ENCODE measurements at regions not wholly inside any gene's neighbourhood (a gene's known extent, or its start where the extent isn't known, plus 50 kb on each side); places are given as distances from the start of the nearest gene placed in this dataset.
"Not testable (repeated sequence)": the region's sequence is repeated elsewhere in the genome, so short reads cannot be mapped to it uniquely, and the experiment has no call there.

DNA sequence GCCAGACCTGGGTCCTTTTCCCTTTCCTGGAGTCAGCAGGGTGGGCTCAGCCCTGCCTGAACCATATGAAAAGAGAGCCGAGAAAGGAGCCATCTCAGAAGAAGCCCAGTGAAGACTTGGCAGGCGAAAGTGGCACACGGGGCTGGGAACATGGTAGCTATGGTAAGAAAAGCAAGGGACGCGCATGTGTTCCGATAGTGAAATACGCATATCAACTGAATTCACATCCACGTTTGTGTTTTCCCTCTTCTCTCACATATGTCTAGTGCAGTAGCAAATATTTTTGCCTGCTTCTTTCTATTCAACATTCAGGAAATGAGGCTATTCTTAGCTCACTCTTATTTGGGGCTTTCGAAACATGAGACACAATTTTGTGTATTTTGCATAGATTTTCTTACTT is 54.1 kb upstream of the PEG3 start:
- DNase-seq = no peak

DNA sequence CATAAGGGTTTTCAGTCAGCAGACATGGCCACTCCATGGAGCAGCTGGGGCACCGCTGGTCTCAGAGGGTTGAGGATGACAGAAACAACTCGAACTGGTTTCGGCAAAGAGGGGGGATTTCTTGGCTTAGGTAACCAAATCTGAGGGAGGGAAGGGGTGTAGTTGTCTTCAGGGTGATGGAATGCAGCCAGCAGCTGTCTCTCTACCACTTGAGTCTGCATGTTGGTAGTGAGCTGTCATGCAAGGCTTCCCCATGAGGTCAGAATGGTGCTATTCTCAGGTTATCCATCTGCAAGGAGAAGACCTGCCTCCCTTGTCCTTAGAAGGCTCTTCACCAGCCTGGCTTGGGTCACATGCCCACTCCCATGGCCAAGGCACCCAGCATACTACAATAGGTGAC is 55.6 kb upstream of the PEG3 start:
- no peak for DNase-seq

DNA sequence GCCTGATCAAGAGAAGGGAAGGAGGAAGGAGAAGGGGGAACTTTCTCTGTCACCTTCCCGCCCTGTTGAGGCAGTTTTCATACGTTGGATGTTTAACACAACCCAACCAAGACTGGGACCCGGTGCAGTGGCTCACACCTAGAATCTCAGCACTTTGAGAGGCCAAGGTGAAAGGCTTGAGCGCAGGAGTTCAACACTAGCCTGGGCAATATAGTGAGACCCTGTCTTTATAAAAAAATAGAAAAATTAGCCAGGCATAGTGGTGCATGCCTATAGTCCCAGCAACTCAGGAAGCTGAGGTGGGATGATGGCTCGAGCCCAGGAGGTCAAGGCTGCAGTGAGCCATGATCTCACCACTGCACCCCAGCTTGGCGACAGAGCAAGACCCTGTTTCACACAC is 59.4 kb upstream of the PEG3 start:
- no peak for DNase-seq

DNA sequence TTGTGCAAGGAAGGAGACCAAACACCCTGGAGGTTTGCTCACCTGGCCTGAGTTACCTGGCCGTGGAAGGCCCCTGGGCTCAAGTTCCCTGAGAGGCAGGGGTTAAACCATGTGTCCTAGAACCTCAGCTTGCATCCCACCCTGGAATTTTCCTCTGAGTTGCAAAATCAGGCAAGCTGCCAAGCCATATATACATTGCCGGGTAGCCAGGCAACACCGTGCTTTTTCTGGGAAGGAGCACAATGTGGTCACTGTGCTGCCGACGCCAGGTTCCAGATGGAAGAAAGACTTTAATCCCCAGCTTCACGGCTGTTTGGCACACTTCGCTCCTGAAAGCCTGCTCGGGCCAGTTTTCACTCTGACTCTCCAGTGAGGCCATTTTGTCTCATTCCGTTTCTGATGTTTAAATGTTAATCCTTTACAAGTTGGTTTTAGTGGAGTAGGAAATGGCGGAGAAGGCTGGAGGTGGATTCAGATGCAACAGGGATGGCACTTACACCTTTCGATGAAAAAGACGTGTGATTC is 60.1 kb upstream of the PEG3 start:
- DNase-seq = no peak

GRCh38 chr19:56905631-56906150 is 65.2 kb upstream of the PEG3 start:
- DNase-seq = no peak

GRCh38 chr19:56912401-56913112 is 72.0 kb upstream of the PEG3 start:
- no peak for DNase-seq

DNA sequence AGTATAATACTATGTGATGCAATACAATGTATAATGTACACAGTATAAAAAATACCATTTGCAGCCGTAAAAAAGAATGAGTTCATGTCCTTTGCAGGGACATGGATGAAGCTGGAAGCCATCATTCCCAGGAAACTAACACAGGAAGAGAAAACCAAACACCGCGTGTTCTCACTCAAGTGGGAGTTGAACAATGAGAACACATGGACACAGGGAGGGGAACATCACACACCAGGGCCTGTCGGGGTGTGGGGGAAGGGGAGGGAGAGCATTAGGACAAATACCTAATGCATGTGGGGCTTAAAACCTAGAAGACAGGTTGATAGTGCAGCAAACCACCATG is 72.6 kb upstream of the PEG3 start:
- DNase-seq = not testable (repeated sequence)

- DNase-seq = no peak
Observed at GRCh38 chr19:56916528-56916927, 76.0 kb upstream of the PEG3 start.

- no peak for DNase-seq
Observed at GRCh38 chr19:56917529-56917928, 77.0 kb upstream of the PEG3 start.

DNA sequence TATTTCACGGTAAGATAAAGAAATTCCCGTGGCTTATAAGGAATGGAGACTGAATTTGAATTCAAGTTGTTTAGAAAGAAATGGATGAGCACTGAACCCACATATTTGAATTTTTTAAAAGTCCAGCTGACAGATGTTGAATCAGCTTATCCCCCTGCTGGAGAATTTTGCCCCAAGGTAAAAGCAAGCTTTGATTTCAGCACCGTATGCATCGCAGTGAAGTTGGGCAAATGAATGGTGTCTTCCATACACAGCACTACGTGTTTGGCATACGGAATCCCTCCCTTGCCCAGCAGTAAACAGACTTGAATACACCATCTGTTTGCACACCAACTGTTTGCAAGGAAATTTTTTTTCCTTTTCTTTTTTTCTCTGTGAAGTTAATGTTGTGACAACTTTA is 77.5 kb upstream of the PEG3 start:
- no peak for DNase-seq

DNA sequence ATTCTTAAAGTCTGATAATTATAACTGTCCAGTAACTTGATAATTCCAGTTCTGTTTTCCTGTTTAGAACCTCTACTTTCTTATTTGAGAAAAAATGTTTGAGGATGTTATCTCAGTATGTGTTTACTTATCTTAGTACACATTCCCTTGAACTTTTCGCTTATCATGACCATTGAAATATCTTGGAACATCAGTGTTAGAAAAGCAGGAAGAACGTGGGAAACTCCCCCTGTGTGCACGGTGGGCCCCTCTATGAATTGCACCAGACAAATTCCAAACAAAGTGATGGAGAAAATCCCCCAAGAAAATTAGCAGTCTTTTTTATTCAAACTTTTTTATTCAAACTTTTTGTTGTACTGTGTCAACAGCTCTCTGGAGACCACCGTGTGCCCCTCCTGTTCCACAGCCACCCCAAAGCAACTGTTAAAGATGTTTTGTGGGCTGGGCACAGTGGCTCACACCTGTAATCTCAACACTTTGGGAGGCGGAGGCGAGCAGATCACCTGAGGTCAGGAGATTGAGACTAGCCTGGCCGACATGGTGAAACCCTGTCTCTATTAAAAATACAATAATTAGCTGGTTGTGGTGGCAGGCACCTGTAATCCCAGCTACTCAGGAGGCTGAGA is 78.3 kb upstream of the PEG3 start:
- DNase-seq = no peak

GRCh38 chr19:56919308-56919995 is 78.9 kb upstream of the PEG3 start:
- no peak for DNase-seq

- not testable (repeated sequence) for DNase-seq
Observed at GRCh38 chr19:56926094-56926493, 85.6 kb upstream of the PEG3 start.

DNA sequence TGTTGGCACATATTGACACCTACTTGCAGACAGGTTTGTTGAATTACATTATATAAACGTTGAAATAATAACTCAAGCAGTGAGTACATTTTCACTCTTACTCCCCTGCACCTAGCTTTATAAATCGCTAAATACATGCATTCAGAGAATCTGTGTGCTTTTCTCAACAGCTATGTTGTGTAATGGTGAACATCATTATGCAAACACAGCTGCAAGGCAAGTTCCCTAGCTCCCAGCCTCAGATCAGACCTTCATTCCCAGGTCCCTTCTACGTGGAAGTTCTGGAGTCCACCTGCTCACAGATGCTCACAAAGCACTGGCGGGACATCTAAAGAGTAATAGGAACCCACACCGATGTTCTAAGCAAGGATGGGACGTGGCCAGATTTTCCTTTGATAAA is 86.8 kb upstream of the PEG3 start:
- no peak for DNase-seq

DNA sequence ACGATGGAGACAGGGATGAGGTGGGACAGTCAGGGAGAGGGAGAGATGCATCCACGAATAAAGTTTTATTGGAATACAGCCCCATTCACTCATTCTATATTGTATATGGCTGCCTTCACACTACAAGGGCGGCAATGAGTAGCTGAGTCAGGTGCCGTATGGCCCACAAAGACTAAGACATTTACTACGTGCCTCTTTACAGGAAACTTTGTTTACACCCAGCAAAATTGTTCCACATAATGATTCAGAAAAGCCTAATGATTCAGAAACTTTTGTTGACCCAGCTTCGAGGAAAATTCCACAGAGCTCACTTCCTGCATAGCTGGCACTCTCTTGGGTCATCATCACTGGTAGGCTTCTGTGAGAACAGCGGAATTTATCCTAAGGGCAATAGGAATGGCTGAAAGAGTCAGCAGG is 87.3 kb upstream of the PEG3 start:
- DNase-seq = no peak

- no peak for DNase-seq
Observed at GRCh38 chr19:56930647-56931535, 90.4 kb upstream of the PEG3 start.

DNA sequence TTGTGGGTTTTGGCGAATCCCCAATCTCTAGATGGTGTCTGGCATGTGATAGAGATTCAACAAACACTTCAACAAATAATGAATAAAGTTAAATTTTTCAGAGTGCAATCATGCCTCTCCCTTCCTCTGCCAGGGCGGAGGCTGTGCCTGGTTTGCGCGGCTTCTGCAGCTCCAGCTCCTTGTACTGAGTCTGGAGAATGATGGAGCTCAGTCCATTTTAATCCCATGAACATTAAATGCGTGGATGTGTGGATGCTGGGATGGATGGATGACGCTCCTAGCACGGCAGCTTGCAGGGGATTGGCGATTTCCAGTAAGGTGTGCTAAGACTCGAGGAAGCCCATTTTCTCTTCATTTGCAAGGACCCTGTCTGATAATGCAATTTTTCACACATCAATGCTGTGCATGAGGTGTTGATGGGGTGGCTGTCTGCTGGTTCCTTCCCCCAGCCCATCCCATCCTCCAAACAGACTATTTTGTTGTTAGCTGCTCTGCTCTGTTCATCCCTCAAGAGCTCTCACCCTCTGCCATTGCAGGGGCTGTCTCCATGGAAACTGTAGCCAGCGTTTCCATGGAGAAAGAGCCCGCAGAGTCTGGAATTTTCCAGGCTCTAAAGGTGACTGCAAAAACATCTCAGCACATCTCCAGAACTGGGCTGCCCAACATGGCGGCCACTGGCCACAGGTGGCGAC is 92.6 kb upstream of the PEG3 start:
- DNase-seq = no peak

- DNase-seq = no peak
Observed at GRCh38 chr19:56934438-56935090, 94.0 kb upstream of the PEG3 start.

GRCh38 chr19:56939951-56940350 is 99.4 kb upstream of the PEG3 start:
- DNase-seq = no peak

DNA sequence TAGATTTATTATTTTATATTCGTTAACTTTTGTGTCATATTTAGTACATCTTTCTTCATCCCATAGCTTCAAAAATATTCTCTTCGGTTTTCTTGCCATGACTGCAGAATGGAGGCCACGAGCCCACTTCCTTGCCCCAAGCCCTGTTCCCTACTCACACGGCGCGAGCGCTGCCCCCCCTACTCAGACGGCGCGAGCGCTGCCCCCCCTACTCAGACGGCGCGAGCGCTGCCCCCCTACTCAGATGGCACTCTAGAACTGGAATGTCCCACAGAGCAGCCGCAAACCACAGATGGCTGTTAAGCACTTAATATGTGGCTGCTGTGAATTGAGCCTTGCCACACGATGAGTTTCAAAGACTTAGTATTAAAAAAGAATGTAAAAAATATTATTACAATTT is 102.2 kb upstream of the PEG3 start:
- peak in 1 of 2 donors; percentile 9 for DNase-seq

DNA sequence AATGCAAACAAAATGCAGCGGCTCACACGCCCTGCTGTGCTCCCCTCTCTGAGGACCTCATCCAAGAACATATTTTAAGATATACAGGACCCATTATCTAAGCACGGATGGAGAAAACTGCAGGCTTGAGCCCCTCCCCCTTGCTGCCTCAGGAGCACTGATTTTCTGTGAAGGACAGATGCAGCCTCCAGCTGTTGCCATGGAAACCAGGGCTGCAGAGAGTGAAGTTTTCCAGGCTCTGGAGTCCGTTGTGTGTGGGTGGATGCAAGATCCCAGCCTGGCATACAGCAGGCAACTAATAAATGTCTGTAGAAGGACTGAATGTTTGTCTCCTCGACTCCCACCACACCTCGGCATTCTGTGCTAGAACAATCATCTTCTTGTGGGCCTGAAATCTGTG is 105.6 kb upstream of the PEG3 start:
- no peak for DNase-seq

DNA sequence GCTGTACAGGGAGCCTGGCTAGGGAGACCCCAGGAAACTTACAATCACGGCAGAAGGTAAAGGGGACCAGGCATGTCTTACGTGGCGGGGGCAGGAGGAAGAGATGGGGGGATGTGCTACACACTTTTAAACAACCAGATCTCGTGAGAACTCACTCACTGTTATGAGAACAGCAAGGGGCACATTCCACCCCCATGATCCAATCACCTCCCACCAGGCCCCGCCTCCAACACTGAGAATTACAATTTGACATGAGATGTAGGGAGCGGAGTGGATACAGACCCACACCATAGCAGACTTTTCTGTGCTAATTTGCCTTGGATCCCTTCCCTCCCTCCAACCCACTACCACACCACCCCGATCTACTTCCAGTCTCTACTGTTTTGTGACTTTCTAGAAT is 106.7 kb upstream of the PEG3 start:
- DNase-seq = no peak

Measured in activated CD4-positive, alpha-beta T cell treated with anti-CD3 and anti-CD28 coated beads for 4 hours (primary cell).